ENCODE measurements at regions not wholly inside any gene's neighbourhood (a gene's known extent, or its start where the extent isn't known, plus 50 kb on each side); places are given as distances from the start of the nearest gene placed in this dataset.
"Not testable (repeated sequence)": the region's sequence is repeated elsewhere in the genome, so short reads cannot be mapped to it uniquely, and the experiment has no call there.

GRCh38 chr5:168097876-168098653, 193.4 kb upstream of the WWC1 start:
- H3K4me3 Mint-ChIP-seq, result no peak overlapping the region
- H3K9me3 Mint-ChIP-seq, result no peaks in the 10 kb centered on the region
- intact Hi-C loops (cut with micrococcal nuclease), result no loop called here
- ATAC-seq, result no peak
- CTCF ChIA-PET, result no interaction called here
- no peaks in the 10 kb centered on the region for H3K36me3 Mint-ChIP-seq (ENCODE audit: low read depth)
- no peak for DNase-seq
- no peaks in the 10 kb centered on the region for H3K27me3 Mint-ChIP-seq
- no peak overlapping the region for H3K27ac Mint-ChIP-seq
- POLR2A ChIA-PET, result no interaction called here
- H3K4me1 Mint-ChIP-seq (ENCODE audit: low read depth), result no peaks in the 10 kb centered on the region
- TF ChIP-seq CTCF (IDR thresholded peaks at IDR 0.05), result no peak

GRCh38 chr5:168101352-168101751, 190.1 kb upstream of the WWC1 start:
- CTCF ChIA-PET, result no interaction called here
- ATAC-seq (no peak), DNase-seq (no peak)
- H3K4me3 Mint-ChIP-seq, result no peak overlapping the region
- H3K36me3 Mint-ChIP-seq (ENCODE audit: low read depth), result no peaks in the 10 kb centered on the region
- POLR2A ChIA-PET, result no interaction called here
- intact Hi-C loops (cut with micrococcal nuclease), result no loop called here
- no peaks in the 10 kb centered on the region for H3K4me1 Mint-ChIP-seq (ENCODE audit: low read depth)
- H3K9me3 Mint-ChIP-seq, result no peaks in the 10 kb centered on the region
- H3K27ac Mint-ChIP-seq, result no peak overlapping the region
- H3K27me3 Mint-ChIP-seq, result no peaks in the 10 kb centered on the region
- TF ChIP-seq CTCF (IDR thresholded peaks at IDR 0.05), result no peak

- H3K36me3 Mint-ChIP-seq (ENCODE audit: low read depth); DNase-seq; H3K27me3 Mint-ChIP-seq; H3K4me1 Mint-ChIP-seq (ENCODE audit: low read depth); intact Hi-C loops (cut with micrococcal nuclease); CTCF ChIA-PET; POLR2A ChIA-PET; H3K4me3 Mint-ChIP-seq; H3K27ac Mint-ChIP-seq; H3K9me3 Mint-ChIP-seq; ATAC-seq: not testable (repeated sequence)
These were observed 188.4 kb upstream of the WWC1 start for GRCh38 chr5:168103018-168103417.

GRCh38 chr5:168104350-168104749, 187.1 kb upstream of the WWC1 start:
- no peak for TF ChIP-seq CTCF (IDR thresholded peaks at IDR 0.05)
- no peaks in the 10 kb centered on the region for H3K36me3 Mint-ChIP-seq (ENCODE audit: low read depth)
- ChIA-PET POLR2A (no interaction called here), CTCF (no interaction called here)
- H3K4me3 Mint-ChIP-seq, result no peak overlapping the region
- intact Hi-C loops (cut with micrococcal nuclease), result no loop called here
- H3K27ac Mint-ChIP-seq, result no peak overlapping the region
- DNase-seq, result no peak
- H3K27me3 Mint-ChIP-seq, result no peaks in the 10 kb centered on the region
- H3K9me3 Mint-ChIP-seq, result no peaks in the 10 kb centered on the region
- no peaks in the 10 kb centered on the region for H3K4me1 Mint-ChIP-seq (ENCODE audit: low read depth)
- ATAC-seq, result no peak

- no peaks in the 10 kb centered on the region for H3K9me3 Mint-ChIP-seq
- TF ChIP-seq CTCF (IDR thresholded peaks at IDR 0.05), result no peak
- H3K4me3 Mint-ChIP-seq, result no peak overlapping the region
- H3K36me3 Mint-ChIP-seq (ENCODE audit: low read depth), result no peaks in the 10 kb centered on the region
- ChIA-PET POLR2A (no interaction called here), CTCF (no interaction called here)
- intact Hi-C loops (cut with micrococcal nuclease), result no loop called here
- H3K4me1 Mint-ChIP-seq (ENCODE audit: low read depth), result no peaks in the 10 kb centered on the region
- DNase-seq (no peak), ATAC-seq (no peak)
- H3K27ac Mint-ChIP-seq, result no peak overlapping the region
- H3K27me3 Mint-ChIP-seq, result no peaks in the 10 kb centered on the region
These were observed 186.5 kb upstream of the WWC1 start for GRCh38 chr5:168104811-168105481.

Measured in activated CD8-positive, alpha-beta T cell treated with anti-CD3 and anti-CD28 coated beads for 36 hours (primary cell).